BE2C (cell line): ENCODE measurements at regions not wholly inside any gene's neighbourhood (a gene's known extent, or its start where the extent isn't known, plus 50 kb on each side); places are given as distances from the start of the nearest gene placed in this dataset.

ENCODE experiments used
- DNase-seq: peaks from one replicate; pipeline ENCODE4 v3.0.0-alpha.2; 2020
- H3K27me3 ChIP-seq: fragments of 250-450 bp; sonication (Bioruptor Pico); 2 replicates; pipeline ENCODE4 v1.5.1; 2020; ENCODE audit warnings: mild to moderate bottlenecking
- H3K36me3 ChIP-seq: fragments of 250-450 bp; sonication (Bioruptor Pico); 2 replicates; pipeline ENCODE4 v1.5.1; 2020; ENCODE audit warnings: mild to moderate bottlenecking
- H3K4me1 ChIP-seq: fragments of 250-450 bp; sonication (Bioruptor Pico); 2 replicates; pipeline ENCODE4 v1.5.1; 2020
- H3K4me3 ChIP-seq: 2 replicates; pipeline ENCODE4 v1.5.1; 2011; ENCODE audit warnings: low read depth, low read length
- H3K9me3 ChIP-seq: fragments of 250-450 bp; sonication (Bioruptor Pico); 2 replicates; pipeline ENCODE4 v1.5.1; 2020
- CTCF ChIP-seq: IDR thresholded peaks from 2 replicates; pipeline ENCODE4 v1.5.1; 2012; ENCODE audit warnings: mild to moderate bottlenecking, low read depth, low read length

- Histone ChIP-seq H3K36me3 (no peaks in the 10 kb centered on the region), H3K9me3 (no peaks in the 10 kb centered on the region), H3K4me1 (peaks cover 16% of the 10 kb centered on the region), H3K27me3 (no peaks in the 10 kb centered on the region), H3K4me3 (no peak overlapping the region)
- TF ChIP-seq CTCF = no peak
- no peak for DNase-seq
These were observed 194.7 kb upstream of the FAR2 start for GRCh38 chr12:28954333-28954732.

GRCh38 chr12:28955491-28955890, 193.6 kb upstream of the FAR2 start:
- H3K36me3 ChIP-seq = no peaks in the 10 kb centered on the region
- no peaks in the 10 kb centered on the region for H3K27me3 ChIP-seq
- H3K4me3 ChIP-seq = no peak overlapping the region
- no peak for TF ChIP-seq CTCF
- H3K4me1 ChIP-seq = peaks cover 16% of the 10 kb centered on the region
- no peak for DNase-seq
- no peaks in the 10 kb centered on the region for H3K9me3 ChIP-seq

GRCh38 chr12:28955931-28956330, 193.1 kb upstream of the FAR2 start:
- Histone ChIP-seq H3K9me3 (no peaks in the 10 kb centered on the region), H3K27me3 (no peaks in the 10 kb centered on the region), H3K36me3 (no peaks in the 10 kb centered on the region), H3K4me3 (no peak overlapping the region), H3K4me1 (peaks cover 16% of the 10 kb centered on the region)
- no peak for TF ChIP-seq CTCF
- DNase-seq = no peak

- no peak overlapping the region for H3K4me3 ChIP-seq
- no peak for DNase-seq
- no peak for TF ChIP-seq CTCF
These were observed 190.4 kb upstream of the FAR2 start for GRCh38 chr12:28958553-28959195.

GRCh38 chr12:28961948-28962384, 187.1 kb upstream of the FAR2 start:
- Histone ChIP-seq H3K9me3 (no peaks in the 10 kb centered on the region), H3K4me1 (peaks cover 7% of the 10 kb centered on the region; the same call in 1 of the 2 replicates), H3K27me3 (no peaks in the 10 kb centered on the region), H3K36me3 (no peaks in the 10 kb centered on the region), H3K4me3 (no peak overlapping the region)
- DNase-seq = no peak
- no peak for TF ChIP-seq CTCF

More at GRCh38 chr12:28958553-28959195, 190.4 kb upstream of the FAR2 start:
- no peaks in the 10 kb centered on the region for H3K9me3 ChIP-seq
- peaks cover 16% of the 10 kb centered on the region for H3K4me1 ChIP-seq
- H3K36me3 ChIP-seq = no peaks in the 10 kb centered on the region
- no peaks in the 10 kb centered on the region for H3K27me3 ChIP-seq

- Histone ChIP-seq H3K4me1 (peaks cover 5% of the 10 kb centered on the region; the same call in 1 of the 2 replicates), H3K36me3 (no peaks in the 10 kb centered on the region), H3K4me3 (no peak overlapping the region), H3K9me3 (no peaks in the 10 kb centered on the region), H3K27me3 (no peaks in the 10 kb centered on the region)
- no peak for DNase-seq
- TF ChIP-seq CTCF = peak; percentile 68
These were observed 185.5 kb upstream of the FAR2 start for GRCh38 chr12:28963554-28963953.
